Stimulated activated CD4-positive, alpha-beta T cell treated with anti-CD3 and anti-CD28 coated beads, TNF-alpha, amount 100 ng/mL, for 24 hours (primary cell): ENCODE measurements at regions not wholly inside any gene's neighbourhood (a gene's known extent, or its start where the extent isn't known, plus 50 kb on each side); places are given as distances from the start of the nearest gene placed in this dataset.
"Not testable (repeated sequence)": the region's sequence is repeated elsewhere in the genome, so short reads cannot be mapped to it uniquely, and the experiment has no call there.

Experiments
- DNase-seq, 3 experiments: peaks; one replicate each; pipeline ENCODE4 v3.0.0-alpha.2; 2020; ENCODE audit warnings: low read depth in 3 of 3

DNA sequence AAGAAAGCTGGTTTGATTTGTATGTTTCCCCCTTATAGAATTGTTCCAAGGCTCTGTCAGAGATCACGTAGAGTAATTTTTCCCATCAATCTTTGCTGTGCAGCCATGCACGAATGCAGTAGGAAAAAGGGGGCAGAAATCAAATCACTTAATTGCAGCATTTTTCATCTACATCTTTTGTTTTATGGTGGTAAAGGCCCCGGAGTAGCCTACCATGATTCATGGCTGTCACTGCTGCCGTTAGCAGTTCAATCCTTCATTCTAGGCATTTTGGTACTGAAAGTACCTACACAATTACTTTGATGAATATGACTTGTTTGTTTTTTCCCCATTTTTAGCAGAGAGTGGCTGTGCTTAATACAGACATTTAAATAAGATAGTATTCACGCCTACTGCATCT, 631.9 kb upstream of the MMS22L start:
- no peak for DNase-seq

DNA sequence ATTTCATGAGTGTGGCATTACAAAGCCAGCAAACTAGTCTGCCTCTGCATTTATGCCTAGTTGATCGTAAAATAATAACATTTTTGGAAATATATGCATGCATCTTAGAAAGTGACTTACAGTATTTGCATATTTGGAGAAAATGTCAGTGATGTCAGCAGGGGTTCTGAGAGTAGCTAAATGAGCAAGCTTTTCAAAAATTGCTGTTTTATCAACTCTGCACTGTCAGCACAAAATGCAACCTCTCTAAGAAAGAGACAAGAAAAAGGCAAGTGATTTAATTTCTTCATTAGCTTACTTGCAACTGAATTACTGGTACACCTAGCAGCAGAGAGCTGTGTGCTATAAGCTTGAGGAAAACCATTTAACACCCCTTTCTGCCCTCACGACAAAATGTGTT, 632.5 kb upstream of the MMS22L start:
- no peak for DNase-seq

- no peak for DNase-seq
Observed at GRCh38 chr6:97917369-97917768, 634.4 kb upstream of the MMS22L start.

DNA sequence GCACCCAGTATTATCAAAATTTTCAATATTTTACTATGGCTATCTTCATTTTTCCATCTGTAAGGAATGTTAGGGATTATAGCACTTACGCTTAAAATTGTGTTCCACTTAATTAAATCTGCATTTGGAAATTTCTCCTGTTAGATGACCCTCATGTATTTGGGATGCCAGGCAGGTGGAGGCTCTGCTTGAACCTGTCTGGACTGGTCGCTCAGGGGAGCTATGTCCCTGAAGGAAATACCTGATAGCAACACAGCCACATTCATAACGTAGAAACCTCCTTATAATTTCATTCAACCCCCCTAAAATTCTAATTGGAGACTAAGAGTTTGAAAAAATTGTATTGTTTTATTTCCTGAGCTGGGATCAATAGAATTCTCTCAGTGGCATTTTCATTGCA, 636.0 kb upstream of the MMS22L start:
- no peak for DNase-seq

DNA sequence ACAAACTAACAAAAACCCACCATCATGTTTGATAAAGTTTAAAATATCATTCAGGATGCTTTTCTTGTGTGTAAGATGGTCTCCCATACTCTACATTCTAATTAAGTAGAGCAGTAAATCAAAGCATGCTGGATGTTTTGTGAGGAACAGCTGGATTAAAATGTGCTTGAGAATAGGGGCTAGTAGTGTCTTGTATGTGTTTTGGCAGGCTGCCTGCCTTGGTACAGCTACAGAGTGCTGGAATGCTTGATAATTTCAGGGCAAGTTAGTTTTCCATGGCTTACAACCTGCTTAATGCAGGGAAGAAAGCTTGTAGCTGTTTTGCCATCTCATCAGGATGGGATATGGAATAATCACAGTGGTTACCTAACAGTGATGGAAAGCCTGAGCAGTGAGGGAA, 636.6 kb upstream of the MMS22L start:
- DNase-seq, result no peak

DNA sequence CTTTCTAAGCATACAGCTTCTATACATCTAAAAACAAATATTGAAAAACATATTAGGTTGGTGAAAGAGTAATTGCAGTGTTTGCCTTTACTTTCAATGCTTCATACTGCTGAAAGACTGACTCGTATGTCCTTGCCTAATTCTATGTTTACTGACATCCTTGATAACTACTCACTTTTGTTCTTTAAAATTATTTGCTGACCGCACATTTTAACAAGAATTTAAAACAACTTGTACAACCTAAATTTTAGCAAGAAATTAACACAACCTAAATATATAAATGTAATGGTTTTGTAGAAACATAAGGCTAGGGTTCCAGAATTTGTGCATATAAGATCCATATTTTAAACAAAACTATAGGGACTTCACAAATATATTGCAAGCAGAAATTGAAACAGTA, 640.2 kb upstream of the MMS22L start:
- DNase-seq, result no peak

GRCh38 chr6:97925504-97925903, 642.5 kb upstream of the MMS22L start:
- DNase-seq, result no peak

GRCh38 chr6:97939440-97940168, 656.6 kb upstream of the MMS22L start:
- no peak for DNase-seq

DNA sequence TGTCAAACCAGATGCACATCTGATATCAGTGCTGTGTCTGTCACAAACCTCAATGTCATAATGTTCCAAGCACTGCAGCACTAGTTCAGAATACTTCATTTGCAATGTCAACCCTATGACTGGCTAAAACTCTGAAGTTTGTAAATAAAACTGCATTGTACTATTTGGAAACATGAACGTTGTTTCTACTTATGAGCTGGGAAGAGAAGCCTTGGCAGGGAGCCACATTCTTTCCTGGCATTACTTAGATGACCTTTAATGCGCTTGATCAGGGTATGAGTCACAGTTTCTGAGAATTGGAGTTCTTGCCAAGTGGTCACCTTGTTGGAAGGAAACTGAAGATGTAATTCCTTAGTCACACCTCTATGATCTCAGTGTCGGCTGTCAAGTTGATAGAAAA, 664.8 kb upstream of the MMS22L start:
- DNase-seq, result no peak

DNA sequence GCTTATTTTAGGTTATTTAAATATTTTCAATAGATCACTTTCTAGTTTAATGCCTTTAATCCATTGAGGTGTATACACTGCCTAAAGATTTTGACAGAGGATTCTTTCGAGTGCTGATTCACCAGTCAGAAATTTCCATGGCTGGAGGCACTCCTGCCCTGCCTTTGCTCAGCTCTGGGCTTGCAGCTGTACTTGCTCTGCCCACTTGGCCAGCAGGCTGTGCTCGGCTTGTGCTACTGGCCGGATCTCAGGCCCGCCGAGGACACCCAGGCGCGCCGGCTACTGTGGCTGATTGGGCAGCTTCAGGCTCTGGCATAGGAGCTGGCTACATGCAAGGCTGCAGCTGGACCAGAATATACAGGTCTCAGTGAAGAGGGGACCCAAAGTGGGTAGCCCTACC, 675.1 kb upstream of the MMS22L start:
- no peak for DNase-seq

DNA sequence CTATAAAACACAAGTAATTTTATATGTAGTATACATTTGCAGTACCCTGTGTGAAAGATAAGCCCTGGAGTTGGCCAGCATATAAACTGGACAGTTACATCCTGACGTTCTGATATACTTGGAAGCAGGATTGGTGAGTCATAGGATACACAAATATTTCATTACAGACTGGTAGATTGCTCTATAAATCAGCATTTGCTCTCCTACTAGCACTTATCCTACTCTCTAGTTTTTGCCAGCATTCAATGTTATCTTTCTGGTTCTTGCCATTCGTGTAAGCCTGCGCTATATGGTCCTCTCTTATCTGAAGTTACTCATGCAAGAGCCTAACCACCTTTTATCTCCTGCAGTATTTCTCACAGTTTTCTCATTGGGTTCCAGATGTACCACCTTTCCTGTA, 680.2 kb upstream of the MMS22L start:
- DNase-seq, result no peak

- DNase-seq, result no peak
Observed at GRCh38 chr6:97969065-97969464, 686.0 kb upstream of the MMS22L start.

GRCh38 chr6:97977084-97977483, 694.1 kb upstream of the MMS22L start:
- DNase-seq, result no peak

GRCh38 chr6:97978855-97979271, 695.8 kb upstream of the MMS22L start:
- no peak for DNase-seq

GRCh38 chr6:97979285-97979684, 696.3 kb upstream of the MMS22L start:
- not testable (repeated sequence) for DNase-seq

- DNase-seq, result no peak
Observed at GRCh38 chr6:97989451-97989850, 706.4 kb upstream of the MMS22L start.

DNA sequence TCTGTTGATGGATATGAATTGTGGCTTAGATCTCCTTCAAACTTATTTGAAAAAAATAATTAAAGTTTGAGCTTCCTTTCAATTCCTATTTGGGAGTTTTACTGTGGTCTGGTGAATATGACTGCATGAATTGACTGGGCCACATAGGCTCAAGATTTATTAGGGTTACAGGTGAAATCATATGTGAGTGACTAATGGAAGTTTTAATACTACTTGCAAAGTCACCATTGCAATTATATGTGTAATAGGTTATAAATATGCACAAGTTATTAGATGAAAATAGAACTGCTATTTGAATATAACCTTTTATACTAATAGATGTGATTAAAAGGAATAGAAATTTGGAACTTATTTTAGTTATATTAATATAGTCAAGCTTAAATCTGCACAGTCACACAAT, 712.1 kb upstream of the MMS22L start:
- DNase-seq, result no peak

- no peak for DNase-seq
Observed at GRCh38 chr6:98002678-98003077, 719.7 kb upstream of the MMS22L start.

DNA sequence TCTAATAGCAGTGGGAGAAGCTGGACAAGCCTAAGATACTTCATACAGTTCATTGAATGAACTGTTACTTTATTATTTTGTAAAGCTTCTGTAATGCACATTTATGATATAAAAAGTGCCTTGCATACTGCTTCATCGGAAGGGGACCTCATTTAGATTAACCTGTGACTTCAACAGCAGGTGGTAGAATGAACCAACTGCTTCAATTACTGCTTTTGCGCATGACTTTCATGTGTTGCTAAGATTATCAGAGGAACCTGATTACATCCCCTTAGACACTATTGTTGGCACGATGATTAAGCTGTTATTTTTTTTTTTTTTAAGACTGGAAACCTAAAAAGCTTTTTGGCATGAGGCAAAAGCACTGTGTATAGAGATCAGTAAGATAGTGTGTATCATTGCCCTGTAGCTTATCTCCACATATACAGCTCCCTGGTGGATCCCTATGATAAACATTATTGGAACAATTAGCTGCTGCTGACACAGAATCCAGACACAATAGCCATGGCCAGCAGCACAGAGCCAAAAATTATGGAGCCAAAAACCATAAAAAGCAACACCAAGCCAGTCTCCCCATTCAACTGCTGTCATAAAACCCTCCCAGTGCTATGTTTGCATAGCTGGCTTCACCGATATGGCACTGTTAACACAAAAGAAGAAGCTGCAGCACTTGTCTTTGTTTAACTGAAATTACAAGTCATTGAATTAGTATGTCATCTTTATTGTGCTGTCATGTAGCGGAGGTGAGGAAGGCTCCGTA, 731.6 kb upstream of the MMS22L start:
- no peak for DNase-seq

- DNase-seq, result no peak
Observed at GRCh38 chr6:98016565-98016964, 733.5 kb upstream of the MMS22L start.

DNA sequence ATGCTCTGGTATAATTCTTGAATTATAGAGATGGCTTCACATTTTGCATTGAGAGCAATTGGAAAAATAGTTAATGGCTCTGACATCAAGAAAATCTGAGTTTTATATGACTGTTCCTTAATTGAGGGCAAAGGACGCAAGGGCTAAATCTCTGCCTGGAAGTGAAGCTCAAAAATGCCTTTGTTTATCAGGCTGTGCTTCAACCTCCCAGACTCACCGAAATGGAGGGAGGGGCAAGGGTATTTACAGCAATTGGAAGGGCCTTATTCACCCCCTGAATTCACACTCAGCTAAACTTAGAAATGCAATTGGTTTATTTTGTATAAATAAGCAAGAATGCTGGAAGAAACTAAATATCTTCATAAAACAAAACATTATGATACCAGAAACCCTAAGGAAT, 737.2 kb upstream of the MMS22L start:
- no peak for DNase-seq

DNA sequence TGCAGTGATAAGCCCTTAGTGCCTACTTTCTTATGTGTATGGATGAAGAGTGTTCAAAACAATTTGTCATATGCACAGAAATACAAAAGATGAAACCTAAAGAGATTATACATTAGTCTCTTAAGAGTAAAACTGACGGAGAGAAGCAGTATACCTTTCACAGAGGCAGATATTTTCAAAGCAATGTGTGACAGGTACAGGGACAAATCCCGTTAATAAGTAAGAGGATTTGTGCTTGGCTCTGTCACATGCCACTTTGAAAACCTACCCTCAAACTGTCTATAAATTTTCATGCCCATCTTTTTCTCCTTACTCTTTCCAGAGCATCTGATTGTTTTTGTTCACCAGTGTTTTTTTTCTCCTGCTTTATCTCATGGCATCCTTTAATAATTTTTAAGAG, 741.3 kb upstream of the MMS22L start:
- no peak for DNase-seq

- DNase-seq, result no peak
Observed at GRCh38 chr6:98027898-98028297, 744.9 kb upstream of the MMS22L start.

GRCh38 chr6:98033617-98034016, 750.6 kb upstream of the MMS22L start:
- no peak for DNase-seq
